Forelimb muscle (tissue), 1 donor: ENCODE measurements at regions not wholly inside any gene's neighbourhood (a gene's known extent, or its start where the extent isn't known, plus 50 kb on each side); places are given as distances from the start of the nearest gene placed in this dataset.
A peak's percentile ranks its signal among the peaks of the same experiment; 100 is the strongest.
"Not testable (repeated sequence)": the region's sequence is repeated elsewhere in the genome, so short reads cannot be mapped to it uniquely, and the experiment has no call there.

Source experiments
- DNase-seq: peaks from one replicate; pipeline ENCODE4 v3.0.0-alpha.2; 2013; ENCODE audit warnings: low read depth

DNA sequence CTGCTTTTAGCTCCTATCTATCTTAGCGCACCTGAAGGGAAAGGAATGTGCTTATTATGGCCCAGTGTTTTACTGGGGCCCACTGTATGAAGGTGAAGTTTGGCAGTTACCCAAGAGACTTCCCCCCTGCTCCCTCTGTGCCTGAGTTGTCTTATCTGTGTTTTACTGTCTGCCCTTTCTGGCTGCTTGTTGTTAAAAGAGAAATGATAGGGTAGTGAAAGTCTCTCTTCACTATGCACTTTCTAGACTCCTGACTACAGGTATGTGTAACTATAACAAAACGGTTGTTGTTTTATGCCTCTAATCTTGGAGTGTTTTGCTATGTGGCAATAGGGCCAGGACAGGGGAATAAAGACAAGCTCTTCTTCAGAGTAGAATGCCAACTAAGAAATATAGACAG lies 326.9 kb downstream of the KIF20B start:
- no peak for DNase-seq

- no peak for DNase-seq
Observed at GRCh38 chr10:90031776-90032175, 330.4 kb downstream of the KIF20B start.

DNA sequence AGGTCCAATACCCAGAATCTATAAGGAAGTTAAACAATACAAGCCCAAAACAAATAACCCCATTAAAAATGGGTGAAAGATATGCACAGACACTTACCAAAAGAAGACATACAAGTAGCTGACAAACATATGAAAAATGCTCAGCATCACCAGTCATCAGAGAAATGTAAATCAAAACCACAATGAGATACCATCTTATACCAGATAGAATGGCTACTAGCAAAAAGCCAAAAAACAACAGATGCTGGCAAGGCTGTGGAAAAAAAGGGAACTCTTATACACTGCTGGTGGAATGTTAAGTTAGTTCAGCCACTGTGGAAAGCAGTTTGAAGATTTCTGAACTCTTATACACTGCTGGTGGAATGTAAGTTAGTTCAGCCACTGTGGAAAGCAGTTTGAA lies 331.1 kb downstream of the KIF20B start:
- no peak for DNase-seq

DNA sequence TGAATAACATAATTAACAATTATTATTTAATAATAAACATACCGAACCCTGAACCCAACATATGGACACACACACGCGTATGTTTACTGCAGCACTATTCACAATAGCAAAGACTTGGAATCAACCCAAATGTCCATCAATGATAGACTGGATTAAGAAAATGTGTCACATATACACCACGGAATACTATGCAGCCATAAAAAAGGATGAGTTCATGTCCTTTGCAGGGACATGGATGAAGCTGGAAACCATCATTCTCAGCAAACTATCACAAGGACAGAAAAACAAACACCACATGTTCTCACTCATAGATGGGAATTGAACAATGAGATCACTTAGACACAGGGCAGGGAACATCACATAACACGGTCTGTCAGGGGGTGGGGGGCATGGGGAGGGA lies 333.5 kb downstream of the KIF20B start:
- not testable (repeated sequence) for DNase-seq

DNA sequence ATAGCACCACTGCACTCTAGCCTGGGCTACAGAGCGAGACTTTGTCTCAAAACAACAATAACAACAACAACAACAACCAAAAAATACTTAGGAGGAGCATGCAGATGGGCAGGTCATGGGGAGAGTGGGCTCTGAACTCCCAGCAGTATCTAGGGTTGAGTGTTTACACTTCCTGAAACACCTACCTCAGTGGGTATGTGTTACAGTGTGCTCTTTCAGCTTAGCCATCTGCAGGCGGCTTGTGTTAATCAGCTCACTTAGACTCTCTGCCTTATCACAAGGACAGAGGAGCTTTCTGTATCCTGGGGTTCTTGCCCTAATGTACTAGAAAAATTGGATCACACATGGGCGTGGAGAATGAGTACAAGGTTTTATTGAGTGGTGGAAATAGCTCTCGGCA lies 340.2 kb downstream of the KIF20B start:
- no peak for DNase-seq

- no peak for DNase-seq
Observed at GRCh38 chr10:90042075-90042474, 340.7 kb downstream of the KIF20B start.

- DNase-seq, result no peak
Observed at GRCh38 chr10:90047243-90047729, 345.9 kb downstream of the KIF20B start.

DNA sequence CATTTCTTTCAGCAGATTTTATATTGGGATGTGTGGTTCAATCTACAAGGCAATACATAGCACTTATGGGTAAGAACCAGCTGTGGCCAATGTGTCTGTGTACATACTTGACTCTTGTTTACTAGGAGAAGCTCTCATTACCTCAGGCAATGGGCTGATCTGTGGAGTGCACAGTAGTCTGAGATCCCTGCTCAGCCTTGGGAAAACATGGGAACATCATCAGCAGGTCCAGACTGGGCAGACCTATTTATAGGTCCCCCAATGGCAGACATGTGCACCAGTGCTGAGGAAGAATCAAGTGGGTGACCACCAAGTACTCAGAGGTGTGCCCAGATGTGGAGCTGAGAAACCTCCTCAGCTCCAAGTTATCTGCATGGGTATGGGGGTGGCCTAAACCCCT lies 349.7 kb downstream of the KIF20B start:
- no peak for DNase-seq

DNA sequence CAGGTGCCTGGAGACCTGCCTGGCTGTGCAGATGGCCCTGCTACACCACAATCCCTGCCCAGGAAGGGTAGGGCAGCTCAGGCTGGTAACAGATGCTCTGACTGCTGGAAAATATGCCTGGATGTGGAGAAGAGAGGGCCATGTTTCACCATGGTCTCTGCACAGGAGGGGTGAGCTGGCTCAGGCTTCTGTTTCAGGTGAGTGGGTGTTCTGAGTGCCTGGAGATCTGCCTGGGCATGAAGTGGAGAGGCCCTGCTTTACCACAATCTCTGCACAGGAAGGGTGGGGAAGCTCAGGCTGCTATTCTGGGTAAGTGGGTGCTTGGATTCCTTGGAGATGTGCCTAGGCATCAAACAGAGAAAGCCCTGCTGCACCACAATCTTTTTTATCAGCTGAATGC lies 350.1 kb downstream of the KIF20B start:
- DNase-seq, result no peak

DNA sequence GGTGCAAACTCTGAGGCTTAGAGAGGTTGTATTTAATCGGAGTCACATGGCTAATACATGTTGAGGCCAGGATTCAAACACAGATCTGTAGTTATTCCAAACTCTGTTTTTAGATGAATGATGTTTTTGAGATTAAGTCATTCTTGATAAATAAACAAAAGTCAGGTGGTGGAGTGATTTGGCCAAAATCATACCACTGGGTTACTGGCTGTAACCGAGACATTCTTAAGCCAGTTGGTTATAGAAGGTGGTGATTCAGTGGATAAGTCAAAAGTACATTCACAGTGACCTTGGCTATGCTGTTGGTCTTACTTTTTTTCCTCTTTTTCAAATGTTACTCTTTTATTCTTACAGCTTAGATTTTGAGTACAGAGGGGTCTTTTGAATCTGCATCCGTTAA lies 361.4 kb downstream of the KIF20B start:
- no peak for DNase-seq

DNA sequence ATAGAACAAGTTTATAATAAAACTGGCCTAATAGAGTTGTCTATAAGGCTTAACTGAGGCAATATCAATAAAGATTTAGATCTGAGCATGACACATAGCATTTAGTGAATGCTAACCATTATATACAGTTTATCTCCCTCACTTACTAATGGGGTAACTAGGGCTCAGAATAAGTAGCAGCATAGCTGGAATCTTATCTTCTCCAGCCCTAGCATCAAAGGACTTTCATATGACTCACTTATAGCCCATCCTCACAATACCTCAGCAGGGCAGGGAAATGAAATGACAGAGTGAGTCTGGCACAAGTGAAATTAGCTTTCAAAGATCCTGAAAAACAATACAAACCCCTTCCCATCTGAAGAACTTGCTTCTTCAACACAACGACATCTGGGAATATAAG lies 362.9 kb downstream of the KIF20B start:
- no peak for DNase-seq

DNA sequence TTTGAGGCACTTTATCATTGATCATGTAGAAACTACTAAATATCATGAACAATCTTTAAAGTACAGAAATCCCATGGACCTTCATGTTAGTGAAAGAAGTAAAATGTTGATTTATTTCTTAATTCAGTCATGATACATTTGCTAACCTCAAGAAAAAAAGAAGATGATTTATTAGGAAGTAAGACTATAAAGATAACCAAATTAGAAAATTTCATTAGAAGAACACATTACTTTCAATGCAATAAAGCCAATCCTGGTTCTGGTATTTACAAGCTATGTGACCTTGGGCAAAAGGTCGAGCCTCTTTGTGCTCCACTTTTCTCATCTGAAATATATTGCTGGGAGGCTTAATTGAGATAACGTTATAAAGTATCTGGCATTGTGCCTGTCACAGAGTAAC lies 365.0 kb downstream of the KIF20B start:
- no peak for DNase-seq

DNA sequence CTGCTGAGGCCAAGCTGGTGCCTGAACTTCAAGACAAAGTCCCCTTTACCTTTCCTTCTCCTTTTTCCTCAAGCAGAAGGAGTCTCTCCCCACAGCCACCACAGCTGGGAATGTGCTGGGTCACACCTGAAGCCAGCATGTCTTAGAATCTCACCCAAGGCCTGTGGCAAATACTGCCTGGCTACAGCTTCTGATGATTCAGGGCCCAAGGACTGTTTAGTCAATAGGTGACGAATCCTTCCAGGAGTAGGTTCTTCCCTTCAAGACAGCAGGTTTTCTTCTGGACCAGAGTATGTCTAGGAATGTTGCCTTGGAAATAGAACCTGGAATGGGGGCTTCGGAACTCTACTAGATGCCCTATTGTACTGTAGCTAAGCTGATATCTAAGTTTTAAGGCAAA lies 374.6 kb downstream of the KIF20B start:
- no peak for DNase-seq

DNA sequence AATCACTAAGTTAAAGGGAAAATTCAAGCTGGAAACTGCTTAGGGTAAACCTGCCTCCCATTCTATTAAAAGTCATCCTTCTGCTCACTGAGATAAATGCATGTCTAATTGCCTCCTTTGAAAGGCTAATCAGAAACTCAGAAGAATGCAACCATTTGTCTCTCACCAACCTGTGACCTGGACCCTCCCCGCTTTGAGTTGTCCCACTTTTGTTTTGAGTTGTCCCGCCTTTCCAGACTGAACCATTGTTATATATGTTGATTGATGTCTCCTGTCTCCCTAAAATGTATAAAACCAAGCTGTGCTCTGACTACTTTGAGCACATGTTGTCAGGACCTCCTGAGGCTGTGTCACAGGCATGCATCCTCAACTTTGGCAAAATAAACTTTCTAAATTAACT lies 378.4 kb downstream of the KIF20B start:
- DNase-seq, result no peak

DNA sequence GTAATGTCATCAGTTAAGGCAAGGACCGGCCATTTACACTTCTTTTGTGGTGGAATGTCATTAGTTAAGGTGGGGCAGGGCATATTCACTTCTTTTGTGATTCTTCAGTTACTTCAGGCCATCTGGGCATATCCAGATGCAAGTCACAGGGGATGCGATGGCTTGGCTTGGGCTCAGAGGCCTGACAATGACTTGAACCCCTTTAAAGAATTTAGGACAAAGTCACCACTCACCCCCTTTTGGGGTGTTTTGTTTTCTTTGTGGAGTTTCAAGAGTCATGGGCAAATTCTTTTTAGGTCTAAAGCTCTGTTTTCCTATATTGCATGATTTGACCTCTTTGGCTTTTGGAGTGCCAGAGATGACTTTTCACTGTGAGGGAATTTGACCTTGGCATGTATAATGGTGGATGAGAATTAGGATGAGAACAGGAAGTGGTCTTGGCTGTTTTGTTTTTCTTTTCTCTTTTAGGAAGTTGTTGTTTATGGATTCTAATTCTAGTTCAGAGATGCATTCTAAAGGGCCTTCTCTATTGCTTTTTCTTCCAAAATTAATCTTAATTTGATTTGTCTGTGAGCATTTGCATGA lies 385.3 kb downstream of the KIF20B start:
- DNase-seq, result not testable (repeated sequence)

- DNase-seq, result no peak
Observed at GRCh38 chr10:90087197-90088023, 386.0 kb downstream of the KIF20B start.

DNA sequence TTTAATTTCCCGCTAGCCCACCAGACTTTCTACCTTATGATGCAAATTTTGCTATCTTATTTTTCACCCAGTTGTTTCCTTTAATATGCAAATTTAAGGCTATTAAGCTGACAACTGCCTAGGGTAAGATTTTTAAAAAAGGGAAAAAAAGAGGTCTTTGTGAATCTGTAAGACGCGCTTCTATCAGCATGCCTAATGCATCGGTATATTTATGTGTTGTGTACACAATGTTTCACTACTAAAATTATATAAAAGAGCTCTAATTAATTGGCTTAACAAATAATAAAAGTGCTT lies 386.6 kb downstream of the KIF20B start:
- DNase-seq, result no peak

DNA sequence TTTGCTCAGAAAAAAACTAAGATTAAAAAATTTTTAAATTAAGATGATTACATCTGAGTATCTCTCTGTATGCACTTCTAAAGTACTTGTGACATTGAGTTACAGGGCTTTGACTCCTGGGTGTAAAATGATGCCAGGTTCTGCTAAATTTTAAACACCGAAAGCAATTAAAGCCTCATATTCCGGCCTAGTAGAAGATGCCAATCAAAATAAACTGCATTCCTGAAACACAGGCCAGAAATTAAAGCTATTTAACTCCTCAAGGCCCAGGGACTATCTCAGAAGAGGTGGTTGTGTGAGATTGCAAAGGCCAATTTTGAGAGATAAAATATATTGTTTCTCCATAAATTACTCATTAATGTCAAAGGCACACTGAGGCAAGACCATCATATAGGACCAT lies 388.3 kb downstream of the KIF20B start:
- no peak for DNase-seq

- DNase-seq, result peak; percentile 36
Observed at GRCh38 chr10:90096196-90096595, 394.8 kb downstream of the KIF20B start.

- not testable (repeated sequence) for DNase-seq
Observed at GRCh38 chr10:90107581-90107980, 406.2 kb downstream of the KIF20B start.

- no peak for DNase-seq
Observed at GRCh38 chr10:90111671-90112070, 410.3 kb downstream of the KIF20B start.

DNA sequence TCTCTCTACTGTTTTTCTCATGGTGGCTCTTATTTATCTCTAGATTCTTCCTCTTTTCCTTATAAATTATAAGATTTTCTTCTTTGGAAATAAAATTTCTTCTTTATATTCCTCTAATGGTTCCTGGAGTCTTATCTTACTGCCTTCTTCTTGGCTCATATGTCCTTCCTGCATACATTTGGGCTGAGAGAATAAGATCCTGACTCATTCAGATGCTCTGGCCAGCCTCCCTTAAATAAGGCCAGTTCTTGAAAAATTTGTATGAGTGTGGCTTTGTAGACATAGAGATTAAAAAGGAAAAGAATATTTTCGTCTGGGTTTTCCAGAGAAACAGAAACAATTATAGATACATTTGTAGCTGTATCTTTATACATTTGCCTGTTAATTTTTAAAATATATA lies 411.3 kb downstream of the KIF20B start:
- no peak for DNase-seq

DNA sequence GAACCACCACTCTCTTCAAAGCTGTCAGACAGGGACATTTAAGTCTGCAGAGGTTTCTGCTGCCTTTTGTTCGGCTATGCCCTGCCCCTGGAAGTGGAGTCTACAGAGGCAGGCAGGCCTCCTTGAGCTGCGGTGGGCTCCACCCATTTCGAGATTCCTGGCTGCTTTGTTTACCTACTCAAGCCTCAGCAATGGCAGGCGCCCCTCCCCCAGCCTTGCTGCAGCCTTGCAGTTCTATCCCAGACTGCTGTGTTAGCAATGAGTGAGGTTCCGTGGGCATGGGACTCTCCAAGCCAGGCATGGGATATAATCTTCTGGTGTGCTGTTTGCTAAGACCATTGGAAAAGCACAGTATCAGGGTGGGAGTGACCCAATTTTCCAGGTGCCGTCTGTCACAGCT lies 417.2 kb downstream of the KIF20B start:
- DNase-seq, result not testable (repeated sequence)
